Body of pancreas (tissue), 4 donors: ENCODE measurements at regions not wholly inside any gene's neighbourhood (a gene's known extent, or its start where the extent isn't known, plus 50 kb on each side); places are given as distances from the start of the nearest gene placed in this dataset.

ENCODE experiments used
- CTCF ChIP-seq, 7 experiments: fragments of 450-650 bp in 4 of 7; fragments of 200-600 bp in 3 of 7; sonication (generic) in 3 of 7; IDR thresholded peaks; one replicate each; pipeline ENCODE4 v1.5.1; 2016 to 2019; ENCODE audit warnings: antibody characterized with exemption in 7 of 7
- POLR2A ChIP-seq, 3 donors: fragments of 450-650 bp; IDR thresholded peaks; one replicate each; pipeline ENCODE4 v1.6.1; 2016; ENCODE audit warnings: antibody characterized with exemption in 3 of 3, mild to moderate bottlenecking in 2 of 3

GRCh38 chr11:96990914-96991313, 601.1 kb downstream of the JRKL start:
- TF ChIP-seq CTCF (IDR thresholded peaks at IDR 0.05) (no peak), POLR2A (IDR thresholded peaks at IDR 0.05) (no peak)
